ENCODE measurements at regions not wholly inside any gene's neighbourhood (a gene's known extent, or its start where the extent isn't known, plus 50 kb on each side); places are given as distances from the start of the nearest gene placed in this dataset.
"Not testable (repeated sequence)": the region's sequence is repeated elsewhere in the genome, so short reads cannot be mapped to it uniquely, and the experiment has no call there.

DNA sequence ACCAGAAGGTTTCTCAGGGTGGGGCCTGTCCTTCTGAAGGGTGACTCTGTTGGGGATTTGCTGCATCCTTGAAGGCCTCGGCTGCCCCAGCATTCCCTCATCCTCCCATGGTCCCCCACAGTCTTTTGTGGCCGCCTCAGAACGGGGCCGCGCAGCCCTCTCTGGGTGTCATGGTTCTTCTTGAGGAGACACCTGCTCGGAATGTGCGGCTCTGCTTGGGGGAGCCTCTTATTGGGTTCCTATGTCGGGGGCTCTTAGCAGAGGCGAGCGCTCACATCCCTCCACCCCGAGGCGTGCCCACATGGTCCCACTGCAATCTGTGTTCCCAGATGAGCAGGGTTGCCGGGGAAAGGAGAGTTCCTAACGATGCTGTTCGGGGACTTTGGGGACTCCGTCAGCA is 1008.4 kb downstream of the BRD1 start:
- Histone ChIP-seq H3K36me3 (ENCODE audit: low read depth) (no peaks in the 10 kb centered on the region), H3K4me1 (ENCODE audit: insufficient read depth, poor library complexity, severe bottlenecking) (no peaks in the 10 kb centered on the region), H3K27me3 (ENCODE audit: insufficient read depth, poor library complexity, severe bottlenecking) (no peaks in the 10 kb centered on the region), H3K4me3 (ENCODE audit: severe bottlenecking) (no peak overlapping the region), H3K9me3 (ENCODE audit: severe bottlenecking) (peaks cover 2% of the 10 kb centered on the region), H3K27ac (ENCODE audit: poor library complexity, severe bottlenecking) (no peak overlapping the region)
- ATAC-seq (ENCODE audit: low read depth), result no peak
- DNase-seq (ENCODE audit: low spot score), result no peak
- TF ChIP-seq, protein P1, sequence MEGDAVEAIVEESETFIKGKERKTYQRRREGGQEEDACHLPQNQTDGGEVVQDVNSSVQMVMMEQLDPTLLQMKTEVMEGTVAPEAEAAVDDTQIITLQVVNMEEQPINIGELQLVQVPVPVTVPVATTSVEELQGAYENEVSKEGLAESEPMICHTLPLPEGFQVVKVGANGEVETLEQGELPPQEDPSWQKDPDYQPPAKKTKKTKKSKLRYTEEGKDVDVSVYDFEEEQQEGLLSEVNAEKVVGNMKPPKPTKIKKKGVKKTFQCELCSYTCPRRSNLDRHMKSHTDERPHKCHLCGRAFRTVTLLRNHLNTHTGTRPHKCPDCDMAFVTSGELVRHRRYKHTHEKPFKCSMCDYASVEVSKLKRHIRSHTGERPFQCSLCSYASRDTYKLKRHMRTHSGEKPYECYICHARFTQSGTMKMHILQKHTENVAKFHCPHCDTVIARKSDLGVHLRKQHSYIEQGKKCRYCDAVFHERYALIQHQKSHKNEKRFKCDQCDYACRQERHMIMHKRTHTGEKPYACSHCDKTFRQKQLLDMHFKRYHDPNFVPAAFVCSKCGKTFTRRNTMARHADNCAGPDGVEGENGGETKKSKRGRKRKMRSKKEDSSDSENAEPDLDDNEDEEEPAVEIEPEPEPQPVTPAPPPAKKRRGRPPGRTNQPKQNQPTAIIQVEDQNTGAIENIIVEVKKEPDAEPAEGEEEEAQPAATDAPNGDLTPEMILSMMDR (IDR thresholded peaks at IDR 0.05; ENCODE audit: poor library complexity, severe bottlenecking), result no peak

DNA sequence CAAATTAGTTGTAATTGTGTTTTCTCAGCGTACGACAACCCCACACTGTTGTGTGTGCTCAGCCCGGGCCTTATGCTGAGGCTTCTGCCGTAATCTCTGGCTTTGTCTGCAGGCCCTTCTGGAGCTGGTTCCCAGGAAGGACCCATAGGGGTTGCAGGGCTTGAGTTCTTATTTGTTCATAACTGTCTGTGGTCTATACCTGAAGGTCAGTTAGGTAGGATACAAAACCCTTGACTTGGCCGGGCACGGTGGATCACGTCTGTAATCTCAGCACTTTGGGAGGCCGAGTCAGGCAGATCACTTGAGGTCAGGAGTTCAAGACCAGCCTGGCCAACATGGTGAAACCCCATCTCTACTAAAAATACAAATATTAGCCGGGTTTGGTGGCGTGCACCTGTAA is 1010.2 kb downstream of the BRD1 start:
- not testable (repeated sequence) for H3K27me3 ChIP-seq (ENCODE audit: insufficient read depth, poor library complexity, severe bottlenecking); H3K4me3 ChIP-seq (ENCODE audit: severe bottlenecking); H3K27ac ChIP-seq (ENCODE audit: poor library complexity, severe bottlenecking); H3K9me3 ChIP-seq (ENCODE audit: severe bottlenecking); DNase-seq (ENCODE audit: low spot score); H3K4me1 ChIP-seq (ENCODE audit: insufficient read depth, poor library complexity, severe bottlenecking); ATAC-seq (ENCODE audit: low read depth); H3K36me3 ChIP-seq (ENCODE audit: low read depth)

GRCh38 chr22:48811885-48812284 is 1015.8 kb downstream of the BRD1 start:
- H3K4me3 ChIP-seq (ENCODE audit: severe bottlenecking), result no peak overlapping the region
- H3K4me1 ChIP-seq (ENCODE audit: insufficient read depth, poor library complexity, severe bottlenecking), result no peaks in the 10 kb centered on the region
- DNase-seq (ENCODE audit: low spot score) (no peak), ATAC-seq (ENCODE audit: low read depth) (no peak)
- no peaks in the 10 kb centered on the region for H3K9me3 ChIP-seq (ENCODE audit: severe bottlenecking)
- H3K27me3 ChIP-seq (ENCODE audit: insufficient read depth, poor library complexity, severe bottlenecking), result no peaks in the 10 kb centered on the region
- no peaks in the 10 kb centered on the region for H3K36me3 ChIP-seq (ENCODE audit: low read depth)
- no peak overlapping the region for H3K27ac ChIP-seq (ENCODE audit: poor library complexity, severe bottlenecking)
- TF ChIP-seq, protein P1 (IDR thresholded peaks at IDR 0.05; ENCODE audit: poor library complexity, severe bottlenecking), result no peak

- Histone ChIP-seq H3K36me3 (ENCODE audit: low read depth) (no peaks in the 10 kb centered on the region), H3K9me3 (ENCODE audit: severe bottlenecking) (no peaks in the 10 kb centered on the region), H3K4me3 (ENCODE audit: severe bottlenecking) (no peak overlapping the region), H3K27ac (ENCODE audit: poor library complexity, severe bottlenecking) (no peak overlapping the region), H3K4me1 (ENCODE audit: insufficient read depth, poor library complexity, severe bottlenecking) (no peaks in the 10 kb centered on the region), H3K27me3 (ENCODE audit: insufficient read depth, poor library complexity, severe bottlenecking) (no peaks in the 10 kb centered on the region)
- ATAC-seq (ENCODE audit: low read depth), result no peak
- TF ChIP-seq, protein P1 (IDR thresholded peaks at IDR 0.05; ENCODE audit: poor library complexity, severe bottlenecking), result no peak
- no peak for DNase-seq (ENCODE audit: low spot score)
Measured at GRCh38 chr22:48808038-48808960, 1019.4 kb downstream of the BRD1 start.

DNA sequence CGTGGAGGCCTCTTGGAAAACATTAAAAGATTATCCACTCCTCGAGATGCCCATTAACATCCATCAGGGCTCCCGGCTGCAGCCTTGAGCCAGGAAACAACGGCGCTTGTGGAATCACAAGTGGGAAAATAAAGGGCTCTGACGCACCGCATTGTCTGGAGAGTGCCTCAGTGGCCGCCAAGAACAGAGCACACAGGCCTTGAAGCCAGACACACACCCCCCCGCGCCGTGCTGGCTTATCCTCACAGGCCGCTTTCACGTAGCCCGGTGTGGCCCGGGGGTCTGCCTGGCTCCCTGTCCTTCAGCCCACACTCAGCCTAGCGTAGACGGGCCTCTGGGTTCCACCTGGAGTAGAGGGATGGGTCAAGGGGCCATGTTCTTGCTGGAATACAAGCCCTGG is 1020.5 kb downstream of the BRD1 start:
- Histone ChIP-seq H3K4me3 (ENCODE audit: severe bottlenecking) (no peak overlapping the region), H3K9me3 (ENCODE audit: severe bottlenecking) (no peaks in the 10 kb centered on the region), H3K36me3 (ENCODE audit: low read depth) (no peaks in the 10 kb centered on the region), H3K27me3 (ENCODE audit: insufficient read depth, poor library complexity, severe bottlenecking) (no peaks in the 10 kb centered on the region), H3K27ac (ENCODE audit: poor library complexity, severe bottlenecking) (no peak overlapping the region), H3K4me1 (ENCODE audit: insufficient read depth, poor library complexity, severe bottlenecking) (no peaks in the 10 kb centered on the region)
- TF ChIP-seq, protein P1 (IDR thresholded peaks at IDR 0.05; ENCODE audit: poor library complexity, severe bottlenecking), result no peak
- ATAC-seq (ENCODE audit: low read depth) (no peak), DNase-seq (ENCODE audit: low spot score) (no peak)
